DND-41 (cell line): ENCODE measurements at regions not wholly inside any gene's neighbourhood (a gene's known extent, or its start where the extent isn't known, plus 50 kb on each side); places are given as distances from the start of the nearest gene placed in this dataset.

Source experiments
- ATAC-seq: fragments of 200-7000 bp; cut with Tn5 transposase; 3 replicates; pipeline ENCODE4 v1.9.1; 2021; ENCODE audit warnings: low read depth; ENCODE audit not compliant: insufficient read depth
- DNase-seq: peaks from one replicate; pipeline ENCODE4 v3.0.0-alpha.2; 2020
- H2AFZ ChIP-seq: 2 replicates; pipeline ENCODE4 v1.6.0; 2012; ENCODE audit warnings: low read depth, low read length
- H3K27ac ChIP-seq: 2 replicates; pipeline ENCODE4 v1.5.1; 2012; ENCODE audit warnings: low read length, inconsistent platforms
- H3K27me3 ChIP-seq: fragments of 200-600 bp; sonication (generic); 2 replicates; pipeline ENCODE4 v1.6.0; 2012; ENCODE audit warnings: low read length, mild to moderate bottlenecking, inconsistent platforms; ENCODE audit not compliant: insufficient read depth, poor library complexity
- H3K36me3 ChIP-seq: 2 replicates; pipeline ENCODE4 v1.5.1; 2012; ENCODE audit warnings: low read length, inconsistent platforms; ENCODE audit not compliant: insufficient read depth
- H3K4me1 ChIP-seq: 2 replicates; pipeline ENCODE4 v1.5.1; 2012; ENCODE audit warnings: mild to moderate bottlenecking, low read length; ENCODE audit not compliant: insufficient read depth
- H3K4me2 ChIP-seq: 2 replicates; pipeline ENCODE4 v1.6.0; 2012; ENCODE audit warnings: mild to moderate bottlenecking, moderate library complexity, low read length, inconsistent platforms; ENCODE audit not compliant: insufficient read depth
- H3K4me3 ChIP-seq, 2 experiments: fragments of 200-600 bp in 1 of 2; shearing (Covaris generic) in 1 of 2; 2 replicates each; pipeline ENCODE4 v1.5.1; 2012 to 2016; ENCODE audit warnings: inconsistent platforms in 2 of 2, low read length in 2 of 2, mild to moderate bottlenecking in 2 of 2, low read depth in 1 of 2, moderate library complexity in 1 of 2
- H3K79me2 ChIP-seq: 2 replicates; pipeline ENCODE4 v1.6.0; 2012; ENCODE audit warnings: low read length, inconsistent platforms; ENCODE audit not compliant: insufficient read depth
- H3K9ac ChIP-seq: 2 replicates; pipeline ENCODE4 v1.6.0; 2012; ENCODE audit warnings: low read depth, mild to moderate bottlenecking, inconsistent platforms, low read length, moderate library complexity
- H3K9me3 ChIP-seq: 2 replicates; pipeline ENCODE4 v1.5.1; 2012; ENCODE audit warnings: low read length, moderate library complexity, mild to moderate bottlenecking, inconsistent platforms; ENCODE audit not compliant: insufficient read depth, severe bottlenecking
- H4K20me1 ChIP-seq: 2 replicates; pipeline ENCODE4 v1.6.0; 2012; ENCODE audit warnings: low read length; ENCODE audit not compliant: insufficient read depth
- CTCF ChIP-seq: IDR thresholded peaks from 2 replicates; pipeline ENCODE4 v1.5.1; 2012; ENCODE audit warnings: borderline replicate concordance, low read length, moderate library complexity, mild to moderate bottlenecking; ENCODE audit not compliant: poor library complexity, severe bottlenecking; ENCODE audit errors: extremely low read depth
- EZH2 ChIP-seq: IDR thresholded peaks from 3 replicates; pipeline ENCODE4 v1.6.1; 2012; ENCODE audit warnings: borderline replicate concordance, low read depth, mild to moderate bottlenecking, moderate library complexity, low read length, inconsistent platforms; ENCODE audit not compliant: severe bottlenecking

- Histone ChIP-seq H3K27ac (no peak overlapping the region), H3K4me3 (no peak overlapping the region), H3K4me1 (no peaks in the 10 kb centered on the region), H3K4me2 (no peak overlapping the region), H3K9me3 (peaks cover 2% of the 10 kb centered on the region), H2AFZ (no peak overlapping the region), H3K27me3 (no peaks in the 10 kb centered on the region), H3K79me2 (no peaks in the 10 kb centered on the region), H3K9ac (no peak overlapping the region), H4K20me1 (no peaks in the 10 kb centered on the region), H3K36me3 (no peaks in the 10 kb centered on the region)
- no peak for ATAC-seq
- TF ChIP-seq CTCF (no peak), EZH2 (no peak)
- no peak for DNase-seq
These were observed 547.8 kb downstream of the ADGRL2 start for GRCh38 chr1:82348487-82348886.

GRCh38 chr1:82346141-82346540 lies 545.4 kb downstream of the ADGRL2 start:
- H3K79me2 ChIP-seq, result no peaks in the 10 kb centered on the region
- no peak overlapping the region for H3K4me2 ChIP-seq
- no peaks in the 10 kb centered on the region for H3K36me3 ChIP-seq
- no peaks in the 10 kb centered on the region for H3K27me3 ChIP-seq
- no peaks in the 10 kb centered on the region for H4K20me1 ChIP-seq
- H2AFZ ChIP-seq, result no peak overlapping the region
- no peaks in the 10 kb centered on the region for H3K4me1 ChIP-seq
- no peak overlapping the region for H3K4me3 ChIP-seq
- TF ChIP-seq EZH2 (no peak), CTCF (no peak)
- H3K27ac ChIP-seq, result no peak overlapping the region
- no peak for ATAC-seq
- DNase-seq, result no peak
- H3K9me3 ChIP-seq, result peaks cover 2% of the 10 kb centered on the region
- H3K9ac ChIP-seq, result no peak overlapping the region

- no peaks in the 10 kb centered on the region for H3K27me3 ChIP-seq
- H3K27ac ChIP-seq, result no peak overlapping the region
- DNase-seq, result no peak
- TF ChIP-seq EZH2 (no peak), CTCF (no peak)
- H3K4me1 ChIP-seq, result no peaks in the 10 kb centered on the region
- no peaks in the 10 kb centered on the region for H3K36me3 ChIP-seq
- H3K9me3 ChIP-seq, result peaks cover 2% of the 10 kb centered on the region
- no peaks in the 10 kb centered on the region for H4K20me1 ChIP-seq
- H3K79me2 ChIP-seq, result no peaks in the 10 kb centered on the region
- H3K9ac ChIP-seq, result no peak overlapping the region
- no peak for ATAC-seq
- no peak overlapping the region for H3K4me2 ChIP-seq
- H2AFZ ChIP-seq, result no peak overlapping the region
- no peak overlapping the region for H3K4me3 ChIP-seq
These were observed 542.6 kb downstream of the ADGRL2 start for GRCh38 chr1:82343381-82343780.

- Histone ChIP-seq H3K4me2 (no peak overlapping the region), H3K9ac (no peak overlapping the region), H3K79me2 (no peaks in the 10 kb centered on the region), H3K4me1 (no peaks in the 10 kb centered on the region), H3K27me3 (no peaks in the 10 kb centered on the region), H2AFZ (no peak overlapping the region), H3K27ac (no peak overlapping the region), H3K4me3 (no peak overlapping the region), H3K9me3 (no peaks in the 10 kb centered on the region), H3K36me3 (no peaks in the 10 kb centered on the region), H4K20me1 (no peaks in the 10 kb centered on the region)
- TF ChIP-seq CTCF (no peak), EZH2 (no peak)
- ATAC-seq, result no peak
- DNase-seq, result no peak
These were observed 536.9 kb downstream of the ADGRL2 start for GRCh38 chr1:82337635-82338034.
